ENCODE measurements at regions not wholly inside any gene's neighbourhood (a gene's known extent, or its start where the extent isn't known, plus 50 kb on each side); places are given as distances from the start of the nearest gene placed in this dataset.
"Not testable (repeated sequence)": the region's sequence is repeated elsewhere in the genome, so short reads cannot be mapped to it uniquely, and the experiment has no call there.

DNA sequence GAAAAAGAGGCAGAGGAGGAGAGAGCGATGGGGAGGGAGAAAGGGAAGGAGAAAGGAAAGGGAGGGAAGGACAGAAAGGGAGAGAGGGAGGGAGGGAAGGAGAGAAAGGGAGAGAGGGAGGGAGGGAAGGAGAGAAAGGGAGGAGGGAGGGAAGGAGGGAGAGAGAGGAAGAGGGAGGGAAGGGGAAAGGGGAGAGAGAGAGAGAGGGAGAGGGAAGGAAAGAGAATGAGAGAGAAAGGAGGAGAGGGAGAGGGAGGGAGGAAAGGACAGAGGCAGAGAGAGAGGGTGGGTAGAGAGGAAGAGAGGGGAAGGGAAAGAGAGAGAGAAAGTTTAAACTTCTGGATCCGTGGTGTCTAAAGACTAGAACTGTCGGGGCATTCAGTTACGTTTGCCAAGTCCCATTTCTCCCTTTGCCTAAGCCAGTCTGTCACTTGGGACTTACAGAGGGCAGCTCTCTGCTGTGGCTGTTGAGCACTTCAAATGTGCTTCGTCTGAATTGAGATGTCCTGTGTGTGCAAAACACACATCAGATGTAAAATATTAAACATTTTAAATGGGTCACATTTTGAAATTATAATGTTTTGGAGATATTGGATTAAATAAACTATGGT lies 62.6 kb downstream of the PLXNA1 start:
- peaks cover 0 to 6% (median 0%) of the 10 kb centered on the region in 5 donors for H3K36me3 Mint-ChIP-seq
- ATAC-seq, result no peak

GRCh38 chr3:127046690-127047089 lies 63.8 kb downstream of the PLXNA1 start:
- CTCF ChIA-PET; H3K27ac ChIP-seq (ENCODE audit: low read depth, low read length); H3K9me3 ChIP-seq (ENCODE audit: control insufficient read depth in 2 of 3, low read length in 3 of 3); H3K27me3 ChIP-seq (ENCODE audit: control insufficient read depth in 2 of 2, insufficient read depth in 2 of 2, low read length in 2 of 2); H3K4me3 Mint-ChIP-seq; DNase-seq; H3K4me1 Mint-ChIP-seq; H3K36me3 ChIP-seq (ENCODE audit: control insufficient read depth in 2 of 3, insufficient read depth in 3 of 3, low read length in 3 of 3); ATAC-seq; H3K4me3 ChIP-seq (ENCODE audit: low read length); H3K4me1 ChIP-seq (ENCODE audit: control insufficient read depth in 2 of 2, insufficient read depth in 2 of 2, low read length in 2 of 2); H3K36me3 Mint-ChIP-seq; intact Hi-C loops (cut with micrococcal nuclease); H3K27ac Mint-ChIP-seq: not testable (repeated sequence)
- Mint-ChIP-seq H3K9me3 (peaks cover 0 to 22% (median 10%) of the 10 kb centered on the region in 11 donors), H3K27me3 (peaks cover 0 to 31% (median 8%) of the 10 kb centered on the region in 5 donors)
- POLR2A ChIA-PET, result interaction anchor here (0.6 kb wide), 1 partner anchor 538 kb away, joined by 3 read pairs; no protein-coding TSS in a partner anchor

More for the DNA sequence above, 62.6 kb downstream of the PLXNA1 start:
- CTCF ChIA-PET, result no interaction called here
- DNase-seq, result no peak
- intact Hi-C loops (cut with micrococcal nuclease), result no loop called here
- Mint-ChIP-seq H3K4me3 (no peak overlapping the region), H3K27me3 (peaks cover 0 to 21% (median 8%) of the 10 kb centered on the region in 5 donors), H3K27ac (no peak overlapping the region), H3K9me3 (peaks cover 0 to 22% (median 10%) of the 10 kb centered on the region in 11 donors), H3K4me1 (peaks cover 0 to 2% (median 0%) of the 10 kb centered on the region in 7 donors)
- POLR2A ChIA-PET, result no interaction called here
- no peaks in the 10 kb centered on the region for H3K9me3 ChIP-seq (ENCODE audit: control insufficient read depth in 2 of 3, low read length in 3 of 3)
- no peak overlapping the region for H3K4me3 ChIP-seq (ENCODE audit: low read length)
- H3K36me3 ChIP-seq (ENCODE audit: control insufficient read depth in 2 of 3, insufficient read depth in 3 of 3, low read length in 3 of 3), result no peaks in the 10 kb centered on the region
- H3K4me1 ChIP-seq (ENCODE audit: control insufficient read depth in 2 of 2, insufficient read depth in 2 of 2, low read length in 2 of 2), result no peaks in the 10 kb centered on the region
- no peaks in the 10 kb centered on the region for H3K27me3 ChIP-seq (ENCODE audit: control insufficient read depth in 2 of 2, insufficient read depth in 2 of 2, low read length in 2 of 2)
- H3K27ac ChIP-seq (ENCODE audit: low read depth, low read length), result no peak overlapping the region

DNA sequence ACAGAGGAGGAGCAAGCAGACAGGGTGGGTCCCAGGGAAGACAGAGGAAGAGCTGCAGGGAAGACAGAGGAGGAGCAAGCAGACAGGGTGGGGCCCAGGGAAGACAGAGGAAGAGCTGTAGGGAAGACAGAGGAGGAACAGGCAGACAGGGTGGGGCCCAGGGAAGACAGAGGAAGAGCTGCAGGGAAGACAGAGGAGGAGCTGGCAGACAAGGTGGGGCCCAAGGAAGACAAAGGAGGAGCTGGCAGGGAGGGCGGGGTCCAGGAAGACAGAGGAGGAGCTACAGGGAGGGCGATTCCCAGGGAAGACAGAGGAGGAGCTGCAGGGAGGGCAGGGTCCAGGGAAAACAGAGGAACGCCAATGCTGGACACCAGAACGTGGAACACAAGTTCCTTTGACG lies 66.5 kb downstream of the PLXNA1 start:
- Histone ChIP-seq H3K27ac (ENCODE audit: low read depth, low read length) (no peak overlapping the region), H3K36me3 (ENCODE audit: control insufficient read depth in 2 of 3, insufficient read depth in 3 of 3, low read length in 3 of 3) (no peaks in the 10 kb centered on the region), H3K4me1 (ENCODE audit: control insufficient read depth in 2 of 2, insufficient read depth in 2 of 2, low read length in 2 of 2) (no peaks in the 10 kb centered on the region), H3K4me3 (ENCODE audit: low read length) (no peak overlapping the region), H3K27me3 (ENCODE audit: control insufficient read depth in 2 of 2, insufficient read depth in 2 of 2, low read length in 2 of 2) (no peaks in the 10 kb centered on the region), H3K9me3 (ENCODE audit: control insufficient read depth in 2 of 3, low read length in 3 of 3) (no peaks in the 10 kb centered on the region)
- DNase-seq, result no peak
- ChIA-PET POLR2A (no interaction called here), CTCF (no interaction called here)
- H3K4me1 Mint-ChIP-seq, result peaks cover 0 to 2% (median 0%) of the 10 kb centered on the region in 7 donors
- no peak overlapping the region for H3K4me3 Mint-ChIP-seq
- intact Hi-C loops (cut with micrococcal nuclease), result no loop called here
- peak overlapping the region in 1 of 9 donors; percentile 46 for H3K27ac Mint-ChIP-seq
- no peak for ATAC-seq
- peaks cover 0 to 22% (median 10%) of the 10 kb centered on the region in 11 donors for H3K9me3 Mint-ChIP-seq
- H3K27me3 Mint-ChIP-seq, result peaks cover 0 to 40% (median 8%) of the 10 kb centered on the region in 5 donors
- H3K36me3 Mint-ChIP-seq, result peaks cover 0 to 6% (median 0%) of the 10 kb centered on the region in 5 donors

- POLR2A ChIA-PET, result no interaction called here
- H3K4me1 ChIP-seq (ENCODE audit: control insufficient read depth in 2 of 2, insufficient read depth in 2 of 2, low read length in 2 of 2), result no peaks in the 10 kb centered on the region
- CTCF ChIA-PET, result no interaction called here
- H3K4me3 ChIP-seq (ENCODE audit: low read length), result no peak overlapping the region
- Mint-ChIP-seq H3K27me3 (peaks cover 0 to 40% (median 8%) of the 10 kb centered on the region in 5 donors), H3K4me3 (no peak overlapping the region), H3K36me3 (peaks cover 0 to 6% (median 0%) of the 10 kb centered on the region in 5 donors), H3K27ac (no peak overlapping the region), H3K9me3 (peaks cover 0 to 22% (median 10%) of the 10 kb centered on the region in 11 donors), H3K4me1 (no peaks in the 10 kb centered on the region)
- H3K36me3 ChIP-seq (ENCODE audit: control insufficient read depth in 2 of 3, insufficient read depth in 3 of 3, low read length in 3 of 3), result no peaks in the 10 kb centered on the region
- H3K27me3 ChIP-seq (ENCODE audit: control insufficient read depth in 2 of 2, insufficient read depth in 2 of 2, low read length in 2 of 2), result no peaks in the 10 kb centered on the region
- no peak for ATAC-seq
- no peak overlapping the region for H3K27ac ChIP-seq (ENCODE audit: low read depth, low read length)
- no peaks in the 10 kb centered on the region for H3K9me3 ChIP-seq (ENCODE audit: control insufficient read depth in 2 of 3, low read length in 3 of 3)
- intact Hi-C loops (cut with micrococcal nuclease), result no loop called here
- DNase-seq, result no peak
These were observed 67.8 kb downstream of the PLXNA1 start for GRCh38 chr3:127050733-127051132.

GRCh38 chr3:127052121-127052561 lies 69.2 kb downstream of the PLXNA1 start:
- Histone ChIP-seq H3K27me3 (ENCODE audit: control insufficient read depth in 2 of 2, insufficient read depth in 2 of 2, low read length in 2 of 2) (no peaks in the 10 kb centered on the region), H3K27ac (ENCODE audit: low read depth, low read length) (no peak overlapping the region), H3K4me3 (ENCODE audit: low read length) (no peak overlapping the region), H3K9me3 (ENCODE audit: control insufficient read depth in 2 of 3, low read length in 3 of 3) (peaks cover 0 to 8% (median 0%) of the 10 kb centered on the region in 3 experiments), H3K36me3 (ENCODE audit: control insufficient read depth in 2 of 3, insufficient read depth in 3 of 3, low read length in 3 of 3) (no peaks in the 10 kb centered on the region), H3K4me1 (ENCODE audit: control insufficient read depth in 2 of 2, insufficient read depth in 2 of 2, low read length in 2 of 2) (no peaks in the 10 kb centered on the region)
- peaks cover 0 to 40% (median 8%) of the 10 kb centered on the region in 5 donors for H3K27me3 Mint-ChIP-seq
- no peak overlapping the region for H3K27ac Mint-ChIP-seq
- ATAC-seq (peak; percentile 16), DNase-seq (no peak)
- intact Hi-C loops (cut with micrococcal nuclease), result no loop called here
- peaks cover 0 to 26% (median 13%) of the 10 kb centered on the region in 11 donors for H3K9me3 Mint-ChIP-seq
- H3K4me1 Mint-ChIP-seq, result no peaks in the 10 kb centered on the region
- H3K36me3 Mint-ChIP-seq, result peaks cover 0 to 6% (median 0%) of the 10 kb centered on the region in 5 donors
- ChIA-PET CTCF (no interaction called here), POLR2A (no interaction called here)
- H3K4me3 Mint-ChIP-seq, result no peak overlapping the region

- Mint-ChIP-seq H3K36me3 (peaks cover 0 to 10% (median 6%) of the 10 kb centered on the region in 5 donors), H3K4me1 (no peaks in the 10 kb centered on the region), H3K27me3 (peaks cover 0 to 38% (median 8%) of the 10 kb centered on the region in 5 donors), H3K4me3 (no peak overlapping the region), H3K27ac (peak overlapping the region in 1 of 9 donors; percentile 36), H3K9me3 (peaks cover 0 to 35% (median 14%) of the 10 kb centered on the region in 11 donors)
- peaks cover 0 to 11% (median 0%) of the 10 kb centered on the region in 3 experiments for H3K9me3 ChIP-seq (ENCODE audit: control insufficient read depth in 2 of 3, low read length in 3 of 3)
- no peaks in the 10 kb centered on the region for H3K4me1 ChIP-seq (ENCODE audit: control insufficient read depth in 2 of 2, insufficient read depth in 2 of 2, low read length in 2 of 2)
- intact Hi-C loops (cut with micrococcal nuclease), result no loop called here
- no peak overlapping the region for H3K4me3 ChIP-seq (ENCODE audit: low read length)
- H3K27me3 ChIP-seq (ENCODE audit: control insufficient read depth in 2 of 2, insufficient read depth in 2 of 2, low read length in 2 of 2), result no peaks in the 10 kb centered on the region
- no peaks in the 10 kb centered on the region for H3K36me3 ChIP-seq (ENCODE audit: control insufficient read depth in 2 of 3, insufficient read depth in 3 of 3, low read length in 3 of 3)
- no peak for DNase-seq
- no peak overlapping the region for H3K27ac ChIP-seq (ENCODE audit: low read depth, low read length)
- no peak for ATAC-seq
- POLR2A ChIA-PET, result no interaction called here
- CTCF ChIA-PET, result no interaction called here
These were observed 70.1 kb downstream of the PLXNA1 start for GRCh38 chr3:127053026-127053425.

DNA sequence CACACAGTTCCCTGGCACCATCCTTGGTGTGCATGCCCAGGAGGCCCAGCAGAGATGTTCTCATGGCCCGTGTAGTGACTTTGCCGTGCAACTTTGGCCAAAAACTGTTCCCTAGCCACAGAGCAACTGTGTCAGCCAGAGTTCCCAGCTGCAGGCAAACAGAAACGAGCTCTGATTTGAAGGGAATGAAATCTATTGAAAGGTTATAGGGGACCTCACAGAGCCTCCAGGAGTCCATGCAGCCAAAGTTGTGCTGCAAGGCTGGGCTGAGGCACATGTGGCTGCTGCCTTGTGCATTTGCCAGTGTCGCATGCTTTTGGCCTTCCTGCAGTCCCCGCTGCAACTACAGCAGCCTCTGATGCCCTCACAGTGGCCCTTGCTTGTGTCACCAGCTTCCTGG lies 70.5 kb downstream of the PLXNA1 start:
- Mint-ChIP-seq H3K4me1 (no peaks in the 10 kb centered on the region), H3K9me3 (peaks cover 0 to 35% (median 12%) of the 10 kb centered on the region in 11 donors), H3K36me3 (peaks cover 0 to 10% (median 6%) of the 10 kb centered on the region in 5 donors), H3K27ac (no peak overlapping the region), H3K4me3 (no peak overlapping the region), H3K27me3 (peaks cover 0 to 34% (median 4%) of the 10 kb centered on the region in 5 donors)
- Histone ChIP-seq H3K4me3 (ENCODE audit: low read length) (no peak overlapping the region), H3K27me3 (ENCODE audit: control insufficient read depth in 2 of 2, insufficient read depth in 2 of 2, low read length in 2 of 2) (no peaks in the 10 kb centered on the region), H3K27ac (ENCODE audit: low read depth, low read length) (no peak overlapping the region), H3K9me3 (ENCODE audit: control insufficient read depth in 2 of 3, low read length in 3 of 3) (peaks cover 0 to 13% (median 0%) of the 10 kb centered on the region in 3 experiments), H3K4me1 (ENCODE audit: control insufficient read depth in 2 of 2, insufficient read depth in 2 of 2, low read length in 2 of 2) (no peaks in the 10 kb centered on the region), H3K36me3 (ENCODE audit: control insufficient read depth in 2 of 3, insufficient read depth in 3 of 3, low read length in 3 of 3) (no peaks in the 10 kb centered on the region)
- ATAC-seq (no peak), DNase-seq (no peak)
- ChIA-PET POLR2A (no interaction called here), CTCF (no interaction called here)
- intact Hi-C loops (cut with micrococcal nuclease), result no loop called here
